Caco-2 (cell line): ENCODE measurements at regions not wholly inside any gene's neighbourhood (a gene's known extent, or its start where the extent isn't known, plus 50 kb on each side); places are given as distances from the start of the nearest gene placed in this dataset.

ENCODE experiments used
- BruUV-seq: library from RNA; stranded (reverse); fragments of 400-500 nt; replicated peaks from 2 replicates; lab custom pipeline; 2021; lab: Mats Ljungman, UMichigan
- CTCF ChIA-PET: fragments of 300-600 bp; sonication (Branson Sonifier 250); formaldehyde crosslinking; loops from one replicate; lab custom pipeline; 2022; ENCODE audit warnings: antibody characterized with exemption; lab: Charles Lee
- POLR2A ChIA-PET: fragments of 300-600 bp; sonication (Branson Sonifier 250); formaldehyde crosslinking; loops from one replicate; lab custom pipeline; 2022; ENCODE audit warnings: antibody characterized with exemption; lab: Charles Lee
- DNase-seq, 2 experiments: peaks; one replicate each; pipeline versions ENCODE4 v3.0.0 to v3.0.0-alpha.2; 2020 to 2022
- H3K27me3 ChIP-seq: replicated peaks from 2 replicates; pipeline ENCODE4 v1.6.0; 2011; ENCODE audit warnings: low read length; ENCODE audit not compliant: control insufficient read depth, insufficient read depth
- H3K36me3 ChIP-seq: 2 replicates; pipeline ENCODE4 v1.5.1; 2011; ENCODE audit warnings: low read length; ENCODE audit not compliant: control insufficient read depth, insufficient read depth
- H3K4me1 ChIP-seq: fragments of 250-450 bp; sonication (Bioruptor Pico); 2 replicates; pipeline ENCODE4 v1.5.1; 2020; ENCODE audit warnings: mild to moderate bottlenecking
- H3K4me3 ChIP-seq: 2 replicates; pipeline ENCODE4 v1.5.1; 2011; ENCODE audit warnings: low read depth, mild to moderate bottlenecking, control low read depth, low read length
- H3K9me3 ChIP-seq: fragments of 250-450 bp; sonication (Bioruptor Pico); 2 replicates; pipeline ENCODE4 v1.5.1; 2020; ENCODE audit warnings: mild to moderate bottlenecking, moderate library complexity
- H3K27ac Mint-ChIP-seq: one replicate; pipeline ENCODE4 v1.8.0; 2022; ENCODE audit warnings: mixed read lengths; ENCODE audit not compliant: unreplicated experiment
- H3K27me3 Mint-ChIP-seq: one replicate; pipeline ENCODE4 v1.8.0; 2022; ENCODE audit warnings: mixed read lengths; ENCODE audit not compliant: insufficient read depth, unreplicated experiment
- H3K36me3 Mint-ChIP-seq: one replicate; pipeline ENCODE4 v1.8.0; 2022; ENCODE audit warnings: mild to moderate bottlenecking, mixed read lengths; ENCODE audit not compliant: insufficient read depth, unreplicated experiment
- H3K4me1 Mint-ChIP-seq: one replicate; pipeline ENCODE4 v1.8.0; 2022; ENCODE audit warnings: low read depth, mixed read lengths; ENCODE audit not compliant: unreplicated experiment
- H3K4me3 Mint-ChIP-seq: one replicate; pipeline ENCODE4 v1.8.0; 2022; ENCODE audit warnings: mild to moderate bottlenecking, moderate library complexity, mixed read lengths; ENCODE audit not compliant: unreplicated experiment
- H3K9me3 Mint-ChIP-seq: one replicate; pipeline ENCODE4 v1.8.0; 2022; ENCODE audit warnings: mixed read lengths; ENCODE audit not compliant: unreplicated experiment
- intact Hi-C: fragments of 100-400 bp; cut with micrococcal nuclease; formaldehyde crosslinking; loops from one replicate; pipeline ENCODE4 v1.10.0; 2022; ENCODE audit not compliant: unreplicated experiment
- TF ChIP-seq, protein P1 (sequence below), 2 experiments: fragments of 200-600 bp in 1 of 2; IDR thresholded peaks; 1 replicate in 1 of 2; 2 replicates in 1 of 2; pipeline versions ENCODE4 v1.5.1 to v1.8.0; 2011 to 2022; ENCODE audit warnings: antibody characterized with exemption in 1 of 2, control low read depth in 1 of 2, inconsistent platforms in 1 of 2, low read depth in 1 of 2, low read length in 1 of 2, mild to moderate bottlenecking in 1 of 2, moderate library complexity in 1 of 2; ENCODE audit not compliant: insufficient read depth in 1 of 2, severe bottlenecking in 1 of 2, unreplicated experiment in 1 of 2

DNA sequence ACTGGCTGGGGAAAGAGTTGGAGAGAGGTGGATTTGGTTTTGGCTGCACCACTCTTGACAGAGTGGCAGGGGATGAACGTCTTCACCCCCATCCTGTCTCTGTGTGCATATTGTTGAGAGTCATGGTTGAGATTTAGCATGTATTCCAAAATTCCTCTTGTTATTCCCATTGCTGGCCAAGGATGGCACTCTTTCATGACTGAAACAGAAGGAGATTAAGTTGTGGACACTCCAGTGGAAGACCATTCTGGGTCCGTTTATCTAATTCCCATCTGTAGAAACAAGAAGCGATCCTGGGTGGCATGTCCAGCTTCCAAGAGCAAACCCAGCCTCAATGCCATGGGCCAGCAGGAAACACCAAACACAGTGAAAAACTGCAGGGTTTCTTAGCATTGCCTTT is 469.0 kb upstream of the IGFBP3 start:
- Histone ChIP-seq H3K9me3 (no peaks in the 10 kb centered on the region), H3K4me3 (no peak overlapping the region), H3K27me3 (no peaks in the 10 kb centered on the region), H3K4me1 (no peaks in the 10 kb centered on the region), H3K36me3 (no peaks in the 10 kb centered on the region)
- BruUV-seq = no TSS peak
- TF ChIP-seq, protein P1, sequence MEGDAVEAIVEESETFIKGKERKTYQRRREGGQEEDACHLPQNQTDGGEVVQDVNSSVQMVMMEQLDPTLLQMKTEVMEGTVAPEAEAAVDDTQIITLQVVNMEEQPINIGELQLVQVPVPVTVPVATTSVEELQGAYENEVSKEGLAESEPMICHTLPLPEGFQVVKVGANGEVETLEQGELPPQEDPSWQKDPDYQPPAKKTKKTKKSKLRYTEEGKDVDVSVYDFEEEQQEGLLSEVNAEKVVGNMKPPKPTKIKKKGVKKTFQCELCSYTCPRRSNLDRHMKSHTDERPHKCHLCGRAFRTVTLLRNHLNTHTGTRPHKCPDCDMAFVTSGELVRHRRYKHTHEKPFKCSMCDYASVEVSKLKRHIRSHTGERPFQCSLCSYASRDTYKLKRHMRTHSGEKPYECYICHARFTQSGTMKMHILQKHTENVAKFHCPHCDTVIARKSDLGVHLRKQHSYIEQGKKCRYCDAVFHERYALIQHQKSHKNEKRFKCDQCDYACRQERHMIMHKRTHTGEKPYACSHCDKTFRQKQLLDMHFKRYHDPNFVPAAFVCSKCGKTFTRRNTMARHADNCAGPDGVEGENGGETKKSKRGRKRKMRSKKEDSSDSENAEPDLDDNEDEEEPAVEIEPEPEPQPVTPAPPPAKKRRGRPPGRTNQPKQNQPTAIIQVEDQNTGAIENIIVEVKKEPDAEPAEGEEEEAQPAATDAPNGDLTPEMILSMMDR (IDR thresholded peaks at IDR 0.05; ENCODE audit: insufficient read depth in 1 of 2, low read depth in 1 of 2, low read length in 1 of 2, severe bottlenecking in 1 of 2, unreplicated experiment in 1 of 2) = no peak
- no peak overlapping the region for H3K27ac Mint-ChIP-seq
- H3K4me3 Mint-ChIP-seq = no peak overlapping the region
- H3K36me3 Mint-ChIP-seq = no peaks in the 10 kb centered on the region
- peaks cover 3% of the 10 kb centered on the region for H3K27me3 Mint-ChIP-seq
- CTCF ChIA-PET = no interaction called here
- POLR2A ChIA-PET = no interaction called here
- H3K4me1 Mint-ChIP-seq = no peaks in the 10 kb centered on the region
- intact Hi-C loops = no loop called here
- no peak for DNase-seq
- no peaks in the 10 kb centered on the region for H3K9me3 Mint-ChIP-seq

DNA sequence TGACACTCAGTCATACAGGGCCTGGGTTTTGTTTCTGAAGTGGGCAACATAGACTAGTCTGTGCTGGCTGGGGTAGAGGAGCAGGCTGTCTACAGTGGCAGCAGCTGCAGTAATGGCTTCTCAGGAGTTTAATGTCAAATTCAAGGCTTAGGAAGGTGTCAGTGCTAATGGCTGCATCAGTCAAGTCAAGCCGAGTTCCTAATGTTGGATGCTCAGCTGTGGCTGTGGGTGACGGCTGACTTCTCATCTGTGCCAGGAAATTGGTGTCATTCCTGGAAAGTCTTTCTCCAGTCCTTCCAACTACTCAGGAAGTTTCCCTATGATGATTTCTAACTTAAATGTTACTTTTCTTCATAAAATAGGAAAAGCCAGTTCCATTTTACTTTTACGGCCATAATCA is 468.1 kb upstream of the IGFBP3 start:
- Mint-ChIP-seq H3K27ac (no peak overlapping the region), H3K27me3 (peaks cover 3% of the 10 kb centered on the region), H3K36me3 (no peaks in the 10 kb centered on the region), H3K4me3 (no peak overlapping the region), H3K4me1 (no peaks in the 10 kb centered on the region), H3K9me3 (no peaks in the 10 kb centered on the region)
- TF ChIP-seq, protein P1 (IDR thresholded peaks at IDR 0.05; ENCODE audit: insufficient read depth in 1 of 2, low read depth in 1 of 2, low read length in 1 of 2, severe bottlenecking in 1 of 2, unreplicated experiment in 1 of 2) = no peak
- H3K4me3 ChIP-seq = no peak overlapping the region
- DNase-seq = no peak
- intact Hi-C loops = no loop called here
- ChIA-PET CTCF (no interaction called here), POLR2A (no interaction called here)
- no peaks in the 10 kb centered on the region for H3K36me3 ChIP-seq
- H3K4me1 ChIP-seq = no peaks in the 10 kb centered on the region
- H3K9me3 ChIP-seq = no peaks in the 10 kb centered on the region
- H3K27me3 ChIP-seq = no peaks in the 10 kb centered on the region
- no TSS peak for BruUV-seq

DNA sequence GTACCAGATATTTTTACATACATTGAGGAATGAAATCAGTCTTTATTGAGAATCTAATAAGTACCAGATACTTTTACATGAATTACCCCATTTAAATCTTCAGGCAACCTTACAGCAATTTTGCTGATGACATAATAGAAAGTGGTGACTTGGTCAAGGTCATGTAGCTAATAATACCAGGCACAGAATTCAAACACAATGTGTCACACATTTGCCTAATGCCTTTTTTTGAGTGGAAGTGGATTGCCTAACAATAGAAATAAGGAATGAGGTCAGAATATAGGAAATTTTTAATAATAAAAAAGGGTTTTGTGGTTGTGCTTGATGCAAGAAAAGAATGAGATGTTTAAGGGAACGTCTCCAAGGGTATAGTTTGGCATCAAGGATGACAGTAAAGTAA is 466.6 kb upstream of the IGFBP3 start:
- DNase-seq = no peak
- BruUV-seq = no TSS peak
- CTCF ChIA-PET = no interaction called here

More for the DNA sequence above, 466.6 kb upstream of the IGFBP3 start:
- TF ChIP-seq, protein P1 (IDR thresholded peaks at IDR 0.05; ENCODE audit: insufficient read depth in 1 of 2, low read depth in 1 of 2, low read length in 1 of 2, severe bottlenecking in 1 of 2, unreplicated experiment in 1 of 2) = no peak
- no peaks in the 10 kb centered on the region for H3K4me1 Mint-ChIP-seq
- no peak overlapping the region for H3K4me3 Mint-ChIP-seq
- POLR2A ChIA-PET = no interaction called here
- H3K27me3 ChIP-seq = no peaks in the 10 kb centered on the region
- no peaks in the 10 kb centered on the region for H3K4me1 ChIP-seq
- no peaks in the 10 kb centered on the region for H3K36me3 Mint-ChIP-seq
- H3K9me3 ChIP-seq = no peaks in the 10 kb centered on the region
- no peaks in the 10 kb centered on the region for H3K27me3 Mint-ChIP-seq
- intact Hi-C loops = no loop called here
- H3K27ac Mint-ChIP-seq = no peak overlapping the region
- H3K4me3 ChIP-seq = no peak overlapping the region
- peaks cover 12% of the 10 kb centered on the region for H3K9me3 Mint-ChIP-seq
- no peaks in the 10 kb centered on the region for H3K36me3 ChIP-seq
